SK-N-SH (cell line): ENCODE measurements at regions not wholly inside any gene's neighbourhood (a gene's known extent, or its start where the extent isn't known, plus 50 kb on each side); places are given as distances from the start of the nearest gene placed in this dataset.

Source experiments
- CTCF ChIA-PET: fragments of 300-600, 350-600 bp; formaldehyde crosslinking; extraction: SDS; loops from one replicate; lab custom pipeline; 2021; lab: Yijun Ruan, JAX
- POLR2A ChIA-PET: fragments of 350-600 bp; sonication (Branson Sonifier 250); formaldehyde crosslinking; extraction: SDS; loops from one replicate; lab custom pipeline; 2020; ENCODE audit warnings: antibody characterized with exemption, inconsistent platforms; lab: Yijun Ruan, JAX
- DNase-seq: peaks from one replicate; pipeline ENCODE4 v3.0.0; 2012
- H2AFZ ChIP-seq: fragments of 200-600 bp; sonication (generic); 2 replicates; pipeline ENCODE4 v1.8.1; 2016; ENCODE audit warnings: antibody characterized with exemption, mild to moderate bottlenecking, low read depth
- H3F3A ChIP-seq: fragments of 200-600 bp; sonication (generic); replicated peaks from 2 replicates; pipeline ENCODE3; 2016; ENCODE audit warnings: antibody characterized with exemption, mild to moderate bottlenecking; ENCODE audit not compliant: insufficient read depth
- H3K27ac ChIP-seq, 2 experiments: fragments of 200-500 bp in 1 of 2; fragments of 200-600 bp in 1 of 2; sonication (Bioruptor generic) in 1 of 2; sonication (generic), shearing (Covaris generic) in 1 of 2; 2 replicates each; pipeline versions ENCODE4 v1.5.1 to v1.6.1; 2014 to 2016; ENCODE audit warnings: low read depth in 2 of 2, inconsistent platforms in 1 of 2, low read length in 1 of 2, mild to moderate bottlenecking in 1 of 2, mixed read lengths in 1 of 2
- H3K27me3 ChIP-seq: fragments of 200-600 bp; sonication (generic), shearing (Covaris generic); 2 replicates; pipeline ENCODE4 v1.6.1; 2016; ENCODE audit warnings: mixed run types; ENCODE audit not compliant: insufficient read depth
- H3K36me3 ChIP-seq, 2 experiments: fragments of 200-500 bp in 1 of 2; fragments of 200-600 bp in 1 of 2; sonication (Bioruptor generic) in 1 of 2; sonication (generic) in 1 of 2; replicated peaks in 1 of 2; 2 replicates each; pipeline versions ENCODE3 to v1.5.1; 2014 to 2016; ENCODE audit warnings: low read length in 1 of 2, mild to moderate bottlenecking in 1 of 2; ENCODE audit not compliant: insufficient read depth in 2 of 2, control insufficient read depth in 1 of 2
- H3K4me1 ChIP-seq, 2 experiments: fragments of 200-500 bp in 1 of 2; fragments of 200-600 bp in 1 of 2; sonication (Bioruptor generic) in 1 of 2; sonication (generic), shearing (Covaris generic) in 1 of 2; 2 replicates each; pipeline versions ENCODE4 v1.5.1 to v1.6.1; 2014 to 2016; ENCODE audit warnings: low read depth in 1 of 2, low read length in 1 of 2, mixed run types in 1 of 2; ENCODE audit not compliant: insufficient read depth in 2 of 2, control insufficient read depth in 1 of 2
- H3K4me2 ChIP-seq: fragments of 200-600 bp; sonication (generic), shearing (Covaris generic); 2 replicates; pipeline ENCODE4 v1.6.1; 2017; ENCODE audit warnings: mixed run types
- H3K4me3 ChIP-seq, 2 experiments: fragments of 200-500 bp in 1 of 2; fragments of 200-600 bp in 1 of 2; sonication (Bioruptor generic) in 1 of 2; sonication (generic), shearing (Covaris generic) in 1 of 2; 2 replicates each; pipeline versions ENCODE4 v1.5.1 to v1.8.1; 2014 to 2016; ENCODE audit warnings: low read depth in 2 of 2, inconsistent platforms in 1 of 2, low read length in 1 of 2, mild to moderate bottlenecking in 1 of 2, mixed read lengths in 1 of 2, moderate library complexity in 1 of 2
- H3K79me2 ChIP-seq: fragments of 200-600 bp; sonication (generic); 2 replicates; pipeline ENCODE4 v1.8.1; 2017; ENCODE audit warnings: mild to moderate bottlenecking; ENCODE audit not compliant: insufficient read depth
- H3K9ac ChIP-seq: fragments of 200-600 bp; sonication (generic); 2 replicates; pipeline ENCODE4 v1.6.1; 2017; ENCODE audit warnings: mixed run types
- H3K9me2 ChIP-seq: fragments of 200-600 bp; sonication (generic); 2 replicates; pipeline ENCODE4 v1.6.1; 2017; ENCODE audit warnings: mixed run types
- H3K9me3 ChIP-seq: fragments of 200-600 bp; sonication (generic); 2 replicates; pipeline ENCODE4 v1.6.1; 2017; ENCODE audit warnings: mixed run types, mild to moderate bottlenecking, moderate library complexity
- H4K20me1 ChIP-seq: fragments of 200-600 bp; sonication (generic); 2 replicates; pipeline ENCODE4 v1.6.1; 2017; ENCODE audit warnings: mild to moderate bottlenecking, mixed run types; ENCODE audit not compliant: insufficient read depth
- CTCF ChIP-seq: fragments of 200-600 bp; sonication (generic); IDR thresholded peaks from 2 replicates; pipeline ENCODE4 v1.6.1; 2017; ENCODE audit warnings: antibody characterized with exemption, mild to moderate bottlenecking, moderate library complexity
- ELF1 ChIP-seq: IDR thresholded peaks from 2 replicates; pipeline ENCODE4 v1.4.0; 2012
- EP300 ChIP-seq, 2 experiments: IDR thresholded peaks; 2 replicates each; pipeline versions ENCODE4 v1.4.0 to v1.6.1; 2012; ENCODE audit warnings: borderline replicate concordance in 1 of 2, low read depth in 1 of 2, low read length in 1 of 2
- FOSL2 ChIP-seq: IDR thresholded peaks from 2 replicates; pipeline ENCODE4 v1.4.0; 2012; ENCODE audit warnings: low read depth, mild to moderate bottlenecking, moderate library complexity, borderline replicate concordance
- FOXM1 ChIP-seq: IDR thresholded peaks from 2 replicates; pipeline ENCODE4 v1.4.0; 2012; ENCODE audit warnings: low read depth, mild to moderate bottlenecking
- GABPA ChIP-seq: IDR thresholded peaks from 2 replicates; pipeline ENCODE4 v1.4.0; 2012; ENCODE audit warnings: low read depth, mild to moderate bottlenecking
- GATA2 ChIP-seq: sonication (generic); formaldehyde crosslinking; IDR thresholded peaks from 2 replicates; pipeline ENCODE4 v1.5.0; 2020; ENCODE audit warnings: mild to moderate bottlenecking, missing genetic modification reagents
- IRF3 ChIP-seq: fragments of 150-350 bp; IDR thresholded peaks from 2 replicates; pipeline ENCODE4 v1.6.1; 2016; ENCODE audit warnings: mild to moderate bottlenecking, low read depth, low read length
- MXI1 ChIP-seq: IDR thresholded peaks from 2 replicates; pipeline ENCODE4 v1.6.1; 2012; ENCODE audit warnings: mild to moderate bottlenecking, low read depth, low read length, improper control_type of control experiment
- NFIC ChIP-seq: IDR thresholded peaks from 2 replicates; pipeline ENCODE4 v1.4.0; 2012; ENCODE audit warnings: borderline replicate concordance
- PBX3 ChIP-seq: IDR thresholded peaks from 2 replicates; pipeline ENCODE4; 2012
- POLR2AphosphoS5 ChIP-seq: IDR thresholded peaks from 2 replicates; pipeline ENCODE4 v1.6.1; 2012; ENCODE audit warnings: low read depth, low read length
- RAD21 ChIP-seq: IDR thresholded peaks from 2 replicates; pipeline ENCODE4 v1.6.1; 2012; ENCODE audit warnings: mild to moderate bottlenecking, low read length
- REST ChIP-seq: IDR thresholded peaks from 2 replicates; pipeline ENCODE4 v1.6.1; 2012; ENCODE audit warnings: mild to moderate bottlenecking, low read depth, low read length, moderate library complexity
- RFX5 ChIP-seq: IDR thresholded peaks from 2 replicates; pipeline ENCODE4 v1.6.1; 2012; ENCODE audit warnings: mild to moderate bottlenecking, improper control_type of control experiment, low read length
- SMC3 ChIP-seq: IDR thresholded peaks from 2 replicates; pipeline ENCODE4 v1.6.1; 2012; ENCODE audit warnings: low read depth, low read length, improper control_type of control experiment
- TCF12 ChIP-seq: IDR thresholded peaks from 2 replicates; pipeline ENCODE4 v1.4.0; 2012
- TEAD4 ChIP-seq: IDR thresholded peaks from 2 replicates; pipeline ENCODE4 v1.4.0; 2012; ENCODE audit warnings: mild to moderate bottlenecking, borderline replicate concordance; ENCODE audit not compliant: insufficient read depth
- USF1 ChIP-seq: IDR thresholded peaks from 2 replicates; pipeline ENCODE4 v1.4.0; 2012; ENCODE audit warnings: low read depth, borderline replicate concordance
- USF2 ChIP-seq: fragments of 150-350 bp; IDR thresholded peaks from 2 replicates; pipeline ENCODE4 v1.6.1; 2017; ENCODE audit warnings: antibody characterized with exemption, low read length, low read depth, borderline replicate concordance
- YY1 ChIP-seq: IDR thresholded peaks from 2 replicates; pipeline ENCODE4 v1.4.0; 2012; ENCODE audit warnings: low read depth, mild to moderate bottlenecking
- ZBTB33 ChIP-seq: IDR thresholded peaks from 2 replicates; pipeline ENCODE4 v1.4.0; 2012; ENCODE audit warnings: low read depth, borderline replicate concordance
- WGBS: methylation state at CpG from one replicate; pipeline ENCODE4 v1.1.6; 2017; ENCODE audit warnings: low lambda C conversion rate; 5-methylcytosine and 5-hydroxymethylcytosine counted together

GRCh38 chr2:12090072-12090471, 343.6 kb downstream of the LPIN1 start (continued):
- TF ChIP-seq TEAD4 (no peak), CTCF (no peak), RFX5 (no peak), NFIC (no peak), TCF12 (no peak)

- H3K4me1 ChIP-seq = peaks cover 0 to 4% of the 10 kb centered on the region in 2 experiments; a peak in 1 of 4 replicates
- H3K27me3 ChIP-seq = no peaks in the 10 kb centered on the region
- no peak overlapping the region for H3K4me2 ChIP-seq
- H4K20me1 ChIP-seq = no peaks in the 10 kb centered on the region
- no peak overlapping the region for H3K9ac ChIP-seq
- no peaks in the 10 kb centered on the region for H3K9me2 ChIP-seq
- no peak for DNase-seq
- H3K4me3 ChIP-seq = no peak overlapping the region
- no peak overlapping the region for H3K27ac ChIP-seq
- no peaks in the 10 kb centered on the region for H3K79me2 ChIP-seq
- ChIA-PET POLR2A (no interaction called here), CTCF (interaction anchor here (1.0 to 1.5 kb wide), 3 partner anchors 14 to 61 kb away, joined by 3 to 5 read pairs (median 4); no protein-coding TSS in a partner anchor)
- no peaks in the 10 kb centered on the region for H3K36me3 ChIP-seq
- H2AFZ ChIP-seq = no peak overlapping the region
- H3K9me3 ChIP-seq = no peaks in the 10 kb centered on the region
- WGBS = 87% methylated on average over 3 of the region's 3 CpGs
- H3F3A ChIP-seq = no peaks in the 10 kb centered on the region
- TF ChIP-seq YY1 (no peak), USF2 (no peak), ELF1 (no peak), RAD21 (no peak), PBX3 (no peak), POLR2AphosphoS5 (no peak), IRF3 (no peak), MXI1 (no peak), FOXM1 (no peak), GABPA (no peak), FOSL2 (no peak), SMC3 (no peak), REST (no peak), EP300 (IDR thresholded peaks at IDR 0.05; ENCODE audit: borderline replicate concordance in 1 of 2, low read depth in 1 of 2, low read length in 1 of 2) (no peak), USF1 (no peak), GATA2 (no peak), ZBTB33 (no peak)
Measured at GRCh38 chr2:12090590-12090989, 344.2 kb downstream of the LPIN1 start.
